Neural progenitor cell (in vitro differentiated cells): ENCODE measurements at regions not wholly inside any gene's neighbourhood (a gene's known extent, or its start where the extent isn't known, plus 50 kb on each side); places are given as distances from the start of the nearest gene placed in this dataset.
A peak's percentile ranks its signal among the peaks of the same experiment; 100 is the strongest.
"Not testable (repeated sequence)": the region's sequence is repeated elsewhere in the genome, so short reads cannot be mapped to it uniquely, and the experiment has no call there.

Source experiments
- DNase-seq: peaks from one replicate; pipeline ENCODE4 v3.0.0-alpha.2; 2016; ENCODE audit warnings: low spot score
- H2AFZ ChIP-seq: fragments of 200-600 bp; sonication (generic); replicated peaks from 2 replicates; pipeline ENCODE4 v1.6.1; 2016; ENCODE audit warnings: antibody characterized with exemption
- H3F3A ChIP-seq: fragments of 200-600 bp; sonication (generic); 2 replicates; pipeline ENCODE4 v1.6.1; 2016; ENCODE audit warnings: antibody characterized with exemption, low read depth
- H3K27ac ChIP-seq: fragments of 200-600 bp; sonication (generic); 2 replicates; pipeline ENCODE4 v1.5.1; 2016; ENCODE audit warnings: mild to moderate bottlenecking
- H3K27me3 ChIP-seq: fragments of 200-600 bp; sonication (generic); 2 replicates; pipeline ENCODE4 v1.6.1; 2016; ENCODE audit warnings: mild to moderate bottlenecking, moderate library complexity
- H3K36me3 ChIP-seq: fragments of 200-600 bp; sonication (generic); 2 replicates; pipeline ENCODE4 v1.5.1; 2016
- H3K4me1 ChIP-seq: fragments of 200-600 bp; sonication (generic); 2 replicates; pipeline ENCODE4 v1.6.1; 2016; ENCODE audit warnings: mixed run types
- H3K4me2 ChIP-seq: fragments of 200-600 bp; sonication (generic); 2 replicates; pipeline ENCODE4 v1.6.1; 2016
- H3K4me3 ChIP-seq: fragments of 200-600 bp; sonication (generic); 2 replicates; pipeline ENCODE4 v1.5.1; 2016
- H3K79me2 ChIP-seq: fragments of 200-600 bp; sonication (generic); 2 replicates; pipeline ENCODE4 v1.6.1; 2016; ENCODE audit warnings: low read depth
- H3K9ac ChIP-seq: fragments of 200-600 bp; sonication (generic); 2 replicates; pipeline ENCODE4 v1.6.1; 2016
- H3K9me3 ChIP-seq: fragments of 200-600 bp; sonication (generic); 2 replicates; pipeline ENCODE4 v1.5.1; 2016; ENCODE audit warnings: low read depth
- H4K20me1 ChIP-seq: fragments of 200-600 bp; sonication (generic); 2 replicates; pipeline ENCODE4 v1.6.1; 2016; ENCODE audit warnings: low read depth
- H3K27ac Mint-ChIP-seq: 3 replicates; pipeline ENCODE4 v1.8.0; 2021; ENCODE audit warnings: mixed read lengths
- H3K27me3 Mint-ChIP-seq: 2 replicates; pipeline ENCODE4 v1.8.0; 2022; ENCODE audit warnings: low read depth, mild to moderate bottlenecking, inconsistent platforms, moderate library complexity, mixed read lengths; ENCODE audit not compliant: insufficient read depth
- H3K36me3 Mint-ChIP-seq: 3 replicates; pipeline ENCODE4 v1.8.0; 2021; ENCODE audit warnings: mixed read lengths
- H3K4me1 Mint-ChIP-seq: 3 replicates; pipeline ENCODE4 v1.8.0; 2021; ENCODE audit warnings: mixed read lengths
- H3K4me3 Mint-ChIP-seq: 3 replicates; pipeline ENCODE4 v1.8.0; 2021; ENCODE audit warnings: mild to moderate bottlenecking, moderate library complexity, mixed read lengths
- H3K9me3 Mint-ChIP-seq: 3 replicates; pipeline ENCODE4 v1.8.0; 2020; ENCODE audit warnings: mixed read lengths
- EZH2 ChIP-seq: fragments of 200-600 bp; sonication (generic); IDR thresholded peaks from 2 replicates; pipeline ENCODE4 v1.6.1; 2017; ENCODE audit warnings: antibody characterized with exemption, mild to moderate bottlenecking, moderate library complexity
- EZH2phosphoT487 ChIP-seq: fragments of 200-600 bp; sonication (generic); IDR thresholded peaks from 2 replicates; pipeline ENCODE4 v1.6.1; 2017; ENCODE audit warnings: antibody characterized with exemption
- TF ChIP-seq, protein P1 (sequence below): fragments of 200-600 bp; sonication (generic); IDR thresholded peaks from 2 replicates; pipeline ENCODE4 v1.5.1; 2017; ENCODE audit warnings: antibody characterized with exemption, mild to moderate bottlenecking

DNA sequence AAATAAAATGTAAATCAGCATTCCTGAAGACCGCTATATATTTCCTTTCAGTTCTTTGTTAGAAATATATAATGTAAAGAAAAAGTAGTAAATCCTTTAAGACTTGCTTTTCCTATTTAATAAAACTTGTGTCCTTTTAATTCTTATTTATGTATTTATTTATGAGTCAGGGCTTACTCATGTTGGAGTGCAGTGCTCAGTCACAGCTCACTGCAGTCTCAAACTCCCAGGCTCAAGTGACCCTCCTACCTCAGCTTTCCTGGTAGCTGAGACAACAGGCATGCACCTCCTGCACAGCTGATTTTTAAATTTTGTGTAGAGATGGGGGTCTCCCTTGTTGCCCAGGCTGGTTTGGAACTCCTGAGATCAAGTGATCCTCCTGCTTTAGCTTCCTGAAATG, 724.5 kb downstream of the ANKRD7 start:
- DNase-seq, result no peak
- Histone ChIP-seq H4K20me1 (no peaks in the 10 kb centered on the region), H3K27me3 (no peaks in the 10 kb centered on the region), H3K27ac (no peak overlapping the region), H3K4me1 (no peaks in the 10 kb centered on the region), H3K4me2 (no peak overlapping the region), H3K79me2 (no peaks in the 10 kb centered on the region), H3K9me3 (no peaks in the 10 kb centered on the region), H3K36me3 (no peaks in the 10 kb centered on the region), H3F3A (no peaks in the 10 kb centered on the region), H2AFZ (no peak overlapping the region), H3K4me3 (no peak overlapping the region), H3K9ac (no peak overlapping the region)
- no peaks in the 10 kb centered on the region for H3K36me3 Mint-ChIP-seq
- no peak overlapping the region for H3K27ac Mint-ChIP-seq
- H3K27me3 Mint-ChIP-seq, result no peaks in the 10 kb centered on the region
- H3K4me1 Mint-ChIP-seq, result no peaks in the 10 kb centered on the region
- TF ChIP-seq, protein P1, sequence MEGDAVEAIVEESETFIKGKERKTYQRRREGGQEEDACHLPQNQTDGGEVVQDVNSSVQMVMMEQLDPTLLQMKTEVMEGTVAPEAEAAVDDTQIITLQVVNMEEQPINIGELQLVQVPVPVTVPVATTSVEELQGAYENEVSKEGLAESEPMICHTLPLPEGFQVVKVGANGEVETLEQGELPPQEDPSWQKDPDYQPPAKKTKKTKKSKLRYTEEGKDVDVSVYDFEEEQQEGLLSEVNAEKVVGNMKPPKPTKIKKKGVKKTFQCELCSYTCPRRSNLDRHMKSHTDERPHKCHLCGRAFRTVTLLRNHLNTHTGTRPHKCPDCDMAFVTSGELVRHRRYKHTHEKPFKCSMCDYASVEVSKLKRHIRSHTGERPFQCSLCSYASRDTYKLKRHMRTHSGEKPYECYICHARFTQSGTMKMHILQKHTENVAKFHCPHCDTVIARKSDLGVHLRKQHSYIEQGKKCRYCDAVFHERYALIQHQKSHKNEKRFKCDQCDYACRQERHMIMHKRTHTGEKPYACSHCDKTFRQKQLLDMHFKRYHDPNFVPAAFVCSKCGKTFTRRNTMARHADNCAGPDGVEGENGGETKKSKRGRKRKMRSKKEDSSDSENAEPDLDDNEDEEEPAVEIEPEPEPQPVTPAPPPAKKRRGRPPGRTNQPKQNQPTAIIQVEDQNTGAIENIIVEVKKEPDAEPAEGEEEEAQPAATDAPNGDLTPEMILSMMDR, result no peak
- no peak for TF ChIP-seq EZH2
- TF ChIP-seq EZH2phosphoT487, result no peak
- H3K9me3 Mint-ChIP-seq, result peaks cover 4% of the 10 kb centered on the region
- no peak overlapping the region for H3K4me3 Mint-ChIP-seq

DNA sequence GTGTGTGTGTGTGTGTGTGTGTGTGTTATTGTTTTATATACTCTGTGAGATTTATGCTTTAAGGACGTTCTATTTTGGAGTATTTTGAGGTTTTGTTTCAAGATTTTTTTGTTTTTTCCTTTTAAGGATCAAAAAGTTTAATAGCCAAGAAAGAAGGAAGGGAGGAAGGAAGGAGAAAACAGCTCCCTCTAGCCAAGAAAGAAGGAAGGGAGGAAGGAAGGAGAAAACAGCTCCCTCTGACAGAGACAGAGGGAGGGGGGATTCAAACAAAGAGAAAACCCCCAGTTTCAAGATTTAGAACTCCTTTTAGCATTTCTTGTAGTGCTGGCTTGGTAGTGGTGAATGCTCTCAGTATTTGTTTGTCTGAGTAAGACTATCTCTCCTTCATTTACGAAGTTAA, 731.8 kb downstream of the ANKRD7 start:
- not testable (repeated sequence) for H3K27ac Mint-ChIP-seq

DNA sequence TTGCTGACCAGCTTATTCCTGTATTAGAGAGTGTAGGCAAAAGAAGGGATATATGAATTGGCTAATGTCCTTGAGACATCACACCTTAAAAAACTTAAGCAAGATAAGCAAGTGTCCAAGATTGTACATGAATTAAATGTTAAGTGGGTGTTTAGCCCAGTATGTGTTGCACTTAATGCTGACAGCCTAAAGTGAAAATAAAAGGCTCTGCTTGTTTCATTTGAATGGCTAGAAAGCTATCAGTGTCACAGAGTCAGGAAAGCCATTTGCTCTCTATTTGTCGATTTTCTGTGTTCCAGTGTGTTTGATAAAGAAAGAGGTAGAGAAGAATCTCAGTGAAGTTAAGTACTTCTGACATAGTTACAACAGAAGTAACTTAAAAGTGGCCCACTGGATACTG, 744.9 kb downstream of the ANKRD7 start:
- Histone ChIP-seq H2AFZ (no peak overlapping the region), H3K9me3 (no peaks in the 10 kb centered on the region)
- H3K4me3 Mint-ChIP-seq, result no peak overlapping the region

More for the DNA sequence above, 731.8 kb downstream of the ANKRD7 start:
- H3K36me3 ChIP-seq, DNase-seq, H3K27me3 ChIP-seq, H3K9me3 ChIP-seq, H3K9ac ChIP-seq, H4K20me1 ChIP-seq, H3K4me1 ChIP-seq, H3K9me3 Mint-ChIP-seq, H3K79me2 ChIP-seq, H3F3A ChIP-seq, H3K4me2 ChIP-seq, H3K27me3 Mint-ChIP-seq, H3K4me3 ChIP-seq, H3K36me3 Mint-ChIP-seq, H3K4me3 Mint-ChIP-seq, H3K27ac ChIP-seq, H3K4me1 Mint-ChIP-seq: not testable (repeated sequence)
- H2AFZ ChIP-seq, result peak overlapping the region; percentile 53
- TF ChIP-seq, protein P1, result peak; percentile 30

More for the DNA sequence above, 744.9 kb downstream of the ANKRD7 start:
- peaks cover 2% of the 10 kb centered on the region for H3K9me3 Mint-ChIP-seq
- H3K36me3 Mint-ChIP-seq, result no peaks in the 10 kb centered on the region
- H3K27me3 Mint-ChIP-seq, result no peaks in the 10 kb centered on the region
- no peaks in the 10 kb centered on the region for H4K20me1 ChIP-seq
- H3K4me2 ChIP-seq, result no peak overlapping the region
- peaks cover 1% of the 10 kb centered on the region for H3K4me1 Mint-ChIP-seq
- H3K27me3 ChIP-seq, result no peaks in the 10 kb centered on the region
- no peaks in the 10 kb centered on the region for H3K36me3 ChIP-seq
- H3K4me3 ChIP-seq, result no peak overlapping the region
- H3K9ac ChIP-seq, result no peak overlapping the region
- TF ChIP-seq, protein P1, result no peak
- TF ChIP-seq EZH2phosphoT487 (no peak), EZH2 (no peak)
- H3K4me1 ChIP-seq, result no peaks in the 10 kb centered on the region
- H3F3A ChIP-seq, result no peaks in the 10 kb centered on the region
- H3K27ac ChIP-seq, result no peak overlapping the region
- H3K27ac Mint-ChIP-seq, result no peak overlapping the region
- H3K79me2 ChIP-seq, result no peaks in the 10 kb centered on the region
- no peak for DNase-seq
